A549 (cell line): ENCODE measurements at regions not wholly inside any gene's neighbourhood (a gene's known extent, or its start where the extent isn't known, plus 50 kb on each side); places are given as distances from the start of the nearest gene placed in this dataset.

Experiments used
- JUN ChIP-seq, 2 experiments: fragments of >200 bp; sonication (Bioruptor Twin); formaldehyde crosslinking; IDR thresholded peaks; 2 replicates in 1 of 2; 3 replicates in 1 of 2; pipeline ENCODE4 v1.6.1; 2016 to 2017
- TF ChIP-seq, protein P1 (sequence below): fragments of >200 bp; sonication (Bioruptor Twin); formaldehyde crosslinking; IDR thresholded peaks from 3 replicates; pipeline ENCODE4 v1.5.1; 2016
- TF ChIP-seq, protein P2 (sequence below): fragments of 200-600 bp; sonication (generic); IDR thresholded peaks from 2 replicates; pipeline ENCODE4 v1.6.1; 2016; ENCODE audit warnings: antibody characterized with exemption, mild to moderate bottlenecking, moderate library complexity

DNA sequence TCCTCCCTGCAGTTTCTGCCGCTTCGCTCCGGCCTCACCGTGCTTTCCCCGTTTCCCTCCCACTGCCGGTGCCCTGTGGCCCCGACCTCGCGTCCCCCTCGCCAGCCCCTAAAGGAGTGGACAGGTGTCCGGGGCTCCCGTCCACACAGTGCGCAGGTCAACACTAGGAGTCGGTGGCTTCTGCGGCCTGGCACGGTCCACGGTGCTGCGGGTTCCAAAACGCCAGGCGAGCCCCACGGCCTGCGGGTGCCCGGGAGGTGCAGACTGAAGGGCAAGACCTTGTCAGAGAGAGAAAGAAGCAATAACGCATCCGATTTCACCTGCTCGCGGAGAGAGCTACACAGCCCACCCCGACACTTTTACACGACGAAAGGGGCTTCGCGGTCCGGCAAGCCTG is 588.7 kb upstream of the SALL3 start:
- TF ChIP-seq, protein P1, sequence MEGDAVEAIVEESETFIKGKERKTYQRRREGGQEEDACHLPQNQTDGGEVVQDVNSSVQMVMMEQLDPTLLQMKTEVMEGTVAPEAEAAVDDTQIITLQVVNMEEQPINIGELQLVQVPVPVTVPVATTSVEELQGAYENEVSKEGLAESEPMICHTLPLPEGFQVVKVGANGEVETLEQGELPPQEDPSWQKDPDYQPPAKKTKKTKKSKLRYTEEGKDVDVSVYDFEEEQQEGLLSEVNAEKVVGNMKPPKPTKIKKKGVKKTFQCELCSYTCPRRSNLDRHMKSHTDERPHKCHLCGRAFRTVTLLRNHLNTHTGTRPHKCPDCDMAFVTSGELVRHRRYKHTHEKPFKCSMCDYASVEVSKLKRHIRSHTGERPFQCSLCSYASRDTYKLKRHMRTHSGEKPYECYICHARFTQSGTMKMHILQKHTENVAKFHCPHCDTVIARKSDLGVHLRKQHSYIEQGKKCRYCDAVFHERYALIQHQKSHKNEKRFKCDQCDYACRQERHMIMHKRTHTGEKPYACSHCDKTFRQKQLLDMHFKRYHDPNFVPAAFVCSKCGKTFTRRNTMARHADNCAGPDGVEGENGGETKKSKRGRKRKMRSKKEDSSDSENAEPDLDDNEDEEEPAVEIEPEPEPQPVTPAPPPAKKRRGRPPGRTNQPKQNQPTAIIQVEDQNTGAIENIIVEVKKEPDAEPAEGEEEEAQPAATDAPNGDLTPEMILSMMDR = no peak
- TF ChIP-seq, protein P2, sequence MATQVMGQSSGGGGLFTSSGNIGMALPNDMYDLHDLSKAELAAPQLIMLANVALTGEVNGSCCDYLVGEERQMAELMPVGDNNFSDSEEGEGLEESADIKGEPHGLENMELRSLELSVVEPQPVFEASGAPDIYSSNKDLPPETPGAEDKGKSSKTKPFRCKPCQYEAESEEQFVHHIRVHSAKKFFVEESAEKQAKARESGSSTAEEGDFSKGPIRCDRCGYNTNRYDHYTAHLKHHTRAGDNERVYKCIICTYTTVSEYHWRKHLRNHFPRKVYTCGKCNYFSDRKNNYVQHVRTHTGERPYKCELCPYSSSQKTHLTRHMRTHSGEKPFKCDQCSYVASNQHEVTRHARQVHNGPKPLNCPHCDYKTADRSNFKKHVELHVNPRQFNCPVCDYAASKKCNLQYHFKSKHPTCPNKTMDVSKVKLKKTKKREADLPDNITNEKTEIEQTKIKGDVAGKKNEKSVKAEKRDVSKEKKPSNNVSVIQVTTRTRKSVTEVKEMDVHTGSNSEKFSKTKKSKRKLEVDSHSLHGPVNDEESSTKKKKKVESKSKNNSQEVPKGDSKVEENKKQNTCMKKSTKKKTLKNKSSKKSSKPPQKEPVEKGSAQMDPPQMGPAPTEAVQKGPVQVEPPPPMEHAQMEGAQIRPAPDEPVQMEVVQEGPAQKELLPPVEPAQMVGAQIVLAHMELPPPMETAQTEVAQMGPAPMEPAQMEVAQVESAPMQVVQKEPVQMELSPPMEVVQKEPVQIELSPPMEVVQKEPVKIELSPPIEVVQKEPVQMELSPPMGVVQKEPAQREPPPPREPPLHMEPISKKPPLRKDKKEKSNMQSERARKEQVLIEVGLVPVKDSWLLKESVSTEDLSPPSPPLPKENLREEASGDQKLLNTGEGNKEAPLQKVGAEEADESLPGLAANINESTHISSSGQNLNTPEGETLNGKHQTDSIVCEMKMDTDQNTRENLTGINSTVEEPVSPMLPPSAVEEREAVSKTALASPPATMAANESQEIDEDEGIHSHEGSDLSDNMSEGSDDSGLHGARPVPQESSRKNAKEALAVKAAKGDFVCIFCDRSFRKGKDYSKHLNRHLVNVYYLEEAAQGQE = no peak
- no peak for TF ChIP-seq JUN (IDR thresholded peaks at IDR 0.05)
